OCI-LY7 (cell line): ENCODE measurements at regions not wholly inside any gene's neighbourhood (a gene's known extent, or its start where the extent isn't known, plus 50 kb on each side); places are given as distances from the start of the nearest gene placed in this dataset.

Experiments used
- BruUV-seq: library from RNA; stranded (reverse); fragments of 400-500 nt; replicated peaks from 2 replicates; lab custom pipeline; 2021; lab: Mats Ljungman, UMichigan
- CTCF ChIA-PET: fragments of 300-600 bp; sonication (Branson Sonifier 250); formaldehyde crosslinking; loops from one replicate; lab custom pipeline; 2022; ENCODE audit warnings: antibody characterized with exemption; ENCODE audit not compliant: unreplicated experiment; lab: Charles Lee
- POLR2A ChIA-PET: fragments of 300-600 bp; sonication (Branson Sonifier 250); formaldehyde crosslinking; loops from one replicate; lab custom pipeline; 2022; ENCODE audit warnings: antibody characterized with exemption; lab: Charles Lee
- DNase-seq: peaks from one replicate; pipeline ENCODE4 v3.0.0-alpha.2; 2015; ENCODE audit warnings: low spot score
- H2AFZ ChIP-seq: fragments of 200-600 bp; sonication (generic), shearing (Covaris generic); 2 replicates; pipeline ENCODE4 v1.6.1; 2014; ENCODE audit warnings: mild to moderate bottlenecking, antibody characterized with exemption, low read length, moderate library complexity
- H3K27ac ChIP-seq: fragments of 200-600 bp; sonication (generic); 2 replicates; pipeline ENCODE4 v1.5.1; 2014; ENCODE audit warnings: mixed run types, low read depth, mild to moderate bottlenecking, moderate library complexity, low read length, inconsistent platforms; ENCODE audit not compliant: poor library complexity, severe bottlenecking
- H3K36me3 ChIP-seq: fragments of 200-600 bp; sonication (generic); 2 replicates; pipeline ENCODE4 v1.6.1; 2014; ENCODE audit warnings: mild to moderate bottlenecking, antibody characterized with exemption, low read length, moderate library complexity, mixed read lengths; ENCODE audit not compliant: insufficient read depth
- H3K4me1 ChIP-seq: fragments of 200-600 bp; sonication (generic); 2 replicates; pipeline ENCODE4 v1.5.1; 2014; ENCODE audit warnings: mild to moderate bottlenecking, low read length; ENCODE audit not compliant: insufficient read depth, poor library complexity, severe bottlenecking
- H3K4me2 ChIP-seq: fragments of 200-600 bp; sonication (generic); 2 replicates; pipeline ENCODE4 v1.6.1; 2014; ENCODE audit warnings: mild to moderate bottlenecking, low read length
- H3K4me3 ChIP-seq: fragments of 200-600 bp; sonication (generic); 2 replicates; pipeline ENCODE4 v1.5.1; 2014; ENCODE audit warnings: mild to moderate bottlenecking, low read depth, low read length; ENCODE audit not compliant: poor library complexity, severe bottlenecking
- H3K79me2 ChIP-seq: fragments of 200-600 bp; sonication (generic); 2 replicates; pipeline ENCODE4 v1.6.1; 2016; ENCODE audit warnings: low read depth, mild to moderate bottlenecking, low read length, moderate library complexity, mixed read lengths; ENCODE audit not compliant: insufficient read depth
- H3K9me2 ChIP-seq: fragments of 200-600 bp; sonication (generic); 2 replicates; pipeline ENCODE4 v1.6.1; 2016; ENCODE audit warnings: mild to moderate bottlenecking, low read length, mixed read lengths; ENCODE audit not compliant: insufficient read depth
- H3K9me3 ChIP-seq: fragments of 200-600 bp; sonication (generic); 2 replicates; pipeline ENCODE4 v1.6.1; 2014; ENCODE audit warnings: mild to moderate bottlenecking, mixed run types, low read length, mixed read lengths
- H4K20me1 ChIP-seq: fragments of 200-600 bp; sonication (generic); 2 replicates; pipeline ENCODE4 v1.6.1; 2014; ENCODE audit warnings: mild to moderate bottlenecking, antibody characterized with exemption, low read length, moderate library complexity, mixed read lengths; ENCODE audit not compliant: insufficient read depth
- EZH2phosphoT487 ChIP-seq: fragments of 200-600 bp; sonication (generic); IDR thresholded peaks from 2 replicates; pipeline ENCODE4 v1.6.1; 2018; ENCODE audit warnings: low read depth, borderline replicate concordance, mild to moderate bottlenecking, mixed run types, antibody characterized with exemption, low read length, moderate library complexity, mixed read lengths
- intact Hi-C: fragments of 100-400 bp; cut with micrococcal nuclease; formaldehyde crosslinking; loops from one replicate; pipeline ENCODE4 v1.10.0; 2022; ENCODE audit not compliant: unreplicated experiment
- TF ChIP-seq, protein P1 (sequence below): fragments of 200-600 bp; sonication (generic); conservative IDR thresholded peaks from 2 replicates; pipeline ENCODE4 v1.5.1; 2014; ENCODE audit warnings: mild to moderate bottlenecking, antibody characterized with exemption, low read length, moderate library complexity, mixed read lengths

DNA sequence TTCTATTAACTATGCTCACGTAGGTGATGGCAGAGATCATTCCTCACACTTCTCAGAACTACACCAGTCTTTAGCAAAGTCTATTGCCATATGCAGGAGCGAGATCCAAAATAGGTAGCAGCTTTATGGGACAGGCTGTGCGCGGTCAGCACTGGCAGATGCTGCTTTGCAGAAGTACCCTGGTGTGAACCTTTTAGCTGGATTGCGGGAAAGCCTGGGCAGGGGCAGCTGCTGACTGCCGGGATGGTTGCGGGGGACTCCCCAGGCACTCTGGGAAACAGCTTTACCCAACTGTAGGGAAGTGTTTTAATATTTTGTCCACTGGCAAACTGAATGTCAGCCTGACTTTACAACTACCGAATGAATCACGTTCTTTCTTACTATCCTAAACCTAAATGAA, 251.3 kb downstream of the HS3ST3A1 start:
- Histone ChIP-seq H4K20me1 (no peaks in the 10 kb centered on the region), H3K79me2 (no peaks in the 10 kb centered on the region), H3K4me1 (no peaks in the 10 kb centered on the region), H3K36me3 (no peaks in the 10 kb centered on the region), H3K4me2 (no peak overlapping the region), H3K9me3 (no peaks in the 10 kb centered on the region), H3K4me3 (no peak overlapping the region), H3K9me2 (no peaks in the 10 kb centered on the region), H2AFZ (no peak overlapping the region), H3K27ac (no peak overlapping the region)
- intact Hi-C loops: no loop called here
- POLR2A ChIA-PET: no interaction called here
- CTCF ChIA-PET: no interaction called here
- TF ChIP-seq, protein P1, sequence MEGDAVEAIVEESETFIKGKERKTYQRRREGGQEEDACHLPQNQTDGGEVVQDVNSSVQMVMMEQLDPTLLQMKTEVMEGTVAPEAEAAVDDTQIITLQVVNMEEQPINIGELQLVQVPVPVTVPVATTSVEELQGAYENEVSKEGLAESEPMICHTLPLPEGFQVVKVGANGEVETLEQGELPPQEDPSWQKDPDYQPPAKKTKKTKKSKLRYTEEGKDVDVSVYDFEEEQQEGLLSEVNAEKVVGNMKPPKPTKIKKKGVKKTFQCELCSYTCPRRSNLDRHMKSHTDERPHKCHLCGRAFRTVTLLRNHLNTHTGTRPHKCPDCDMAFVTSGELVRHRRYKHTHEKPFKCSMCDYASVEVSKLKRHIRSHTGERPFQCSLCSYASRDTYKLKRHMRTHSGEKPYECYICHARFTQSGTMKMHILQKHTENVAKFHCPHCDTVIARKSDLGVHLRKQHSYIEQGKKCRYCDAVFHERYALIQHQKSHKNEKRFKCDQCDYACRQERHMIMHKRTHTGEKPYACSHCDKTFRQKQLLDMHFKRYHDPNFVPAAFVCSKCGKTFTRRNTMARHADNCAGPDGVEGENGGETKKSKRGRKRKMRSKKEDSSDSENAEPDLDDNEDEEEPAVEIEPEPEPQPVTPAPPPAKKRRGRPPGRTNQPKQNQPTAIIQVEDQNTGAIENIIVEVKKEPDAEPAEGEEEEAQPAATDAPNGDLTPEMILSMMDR: no peak
- TF ChIP-seq EZH2phosphoT487: no peak
- BruUV-seq: no TSS peak
- DNase-seq: no peak

- no peak for DNase-seq
- Histone ChIP-seq H3K79me2 (no peaks in the 10 kb centered on the region), H3K9me2 (no peaks in the 10 kb centered on the region), H3K9me3 (no peaks in the 10 kb centered on the region), H3K4me3 (no peak overlapping the region), H3K4me1 (no peaks in the 10 kb centered on the region), H4K20me1 (no peaks in the 10 kb centered on the region), H3K27ac (no peak overlapping the region), H2AFZ (no peak overlapping the region), H3K4me2 (no peak overlapping the region), H3K36me3 (no peaks in the 10 kb centered on the region)
- ChIA-PET CTCF (no interaction called here), POLR2A (no interaction called here)
- intact Hi-C loops: no loop called here
- TF ChIP-seq, protein P1: no peak
- no peak for TF ChIP-seq EZH2phosphoT487
- BruUV-seq: no TSS peak
Observed at GRCh38 chr17:13346996-13347762, 254.6 kb downstream of the HS3ST3A1 start.

GRCh38 chr17:13346592-13346991, 255.1 kb downstream of the HS3ST3A1 start:
- Histone ChIP-seq H3K9me2 (no peaks in the 10 kb centered on the region), H3K79me2 (no peaks in the 10 kb centered on the region), H3K36me3 (no peaks in the 10 kb centered on the region), H2AFZ (no peak overlapping the region), H3K27ac (no peak overlapping the region), H3K4me1 (no peaks in the 10 kb centered on the region), H3K9me3 (no peaks in the 10 kb centered on the region), H3K4me3 (no peak overlapping the region), H3K4me2 (no peak overlapping the region), H4K20me1 (no peaks in the 10 kb centered on the region)
- no peak for DNase-seq
- ChIA-PET POLR2A (no interaction called here), CTCF (no interaction called here)
- intact Hi-C loops: no loop called here
- no TSS peak for BruUV-seq
- TF ChIP-seq, protein P1: no peak
- TF ChIP-seq EZH2phosphoT487: no peak
